Activated naive CD4-positive, alpha-beta T cell (primary cell): ENCODE measurements at regions not wholly inside any gene's neighbourhood (a gene's known extent, or its start where the extent isn't known, plus 50 kb on each side); places are given as distances from the start of the nearest gene placed in this dataset.
"Not testable (repeated sequence)": the region's sequence is repeated elsewhere in the genome, so short reads cannot be mapped to it uniquely, and the experiment has no call there.

Experiments used
- DNase-seq, 4 experiments: peaks; one replicate each; lab custom pipeline; 2025; lab: John Stamatoyannopoulos, UW

DNA sequence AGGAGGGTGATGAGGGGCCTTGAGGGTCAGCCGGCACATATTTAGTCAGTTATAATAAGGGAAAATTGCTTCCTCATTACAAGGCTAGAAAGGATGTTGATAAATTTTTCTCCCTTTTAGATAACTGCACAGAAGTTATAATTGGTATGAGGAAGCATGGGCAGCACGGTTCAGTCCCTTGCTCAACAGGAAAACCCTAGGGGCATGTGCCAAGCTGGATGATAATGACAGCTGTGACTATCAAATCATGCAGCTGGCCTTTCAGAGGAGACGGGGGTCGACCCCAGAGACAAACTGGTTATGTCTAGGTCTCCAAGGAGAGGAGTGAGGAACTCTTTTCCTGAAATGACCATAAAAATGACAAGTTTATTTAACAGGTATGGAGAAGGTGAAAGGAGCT is 448.1 kb upstream of the VRK2 start:
- no peak for DNase-seq

DNA sequence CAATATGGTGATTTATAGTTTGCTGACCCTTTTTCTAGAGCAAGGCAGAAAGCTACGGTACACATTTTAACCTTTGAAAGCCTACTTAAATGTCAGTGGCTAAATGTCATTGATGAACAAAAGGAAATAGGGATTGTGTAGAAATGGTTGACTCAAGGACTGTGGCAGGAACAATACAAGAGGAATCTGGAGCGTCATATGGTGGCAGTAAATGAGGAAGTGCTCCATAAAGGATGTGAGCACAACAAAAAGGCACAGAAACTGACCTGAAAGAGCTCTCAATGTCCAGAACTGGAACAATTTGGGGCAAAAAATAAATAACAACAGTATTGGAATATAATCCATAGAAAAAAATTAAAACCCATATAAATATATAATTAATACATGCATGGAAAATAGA is 443.9 kb upstream of the VRK2 start:
- DNase-seq = no peak

DNA sequence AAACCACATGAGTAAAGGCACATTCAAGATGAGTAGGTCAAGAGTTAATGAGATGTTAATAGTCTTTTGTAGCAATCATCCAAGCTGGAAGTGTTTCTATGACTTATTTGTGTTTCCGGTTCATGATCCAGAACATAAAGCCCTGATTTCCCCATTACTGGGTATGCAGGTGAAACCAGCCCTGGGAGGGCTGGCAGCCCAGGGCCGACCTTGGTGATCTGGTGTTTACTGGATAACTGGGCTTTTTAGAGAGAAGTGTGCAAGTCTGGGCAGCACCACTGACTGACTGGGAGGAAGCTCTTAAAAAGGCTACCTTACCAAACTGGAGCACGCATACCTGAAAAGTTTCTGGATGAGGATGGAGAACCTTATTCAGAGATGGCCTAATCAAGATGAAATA is 431.6 kb upstream of the VRK2 start:
- DNase-seq = no peak

DNA sequence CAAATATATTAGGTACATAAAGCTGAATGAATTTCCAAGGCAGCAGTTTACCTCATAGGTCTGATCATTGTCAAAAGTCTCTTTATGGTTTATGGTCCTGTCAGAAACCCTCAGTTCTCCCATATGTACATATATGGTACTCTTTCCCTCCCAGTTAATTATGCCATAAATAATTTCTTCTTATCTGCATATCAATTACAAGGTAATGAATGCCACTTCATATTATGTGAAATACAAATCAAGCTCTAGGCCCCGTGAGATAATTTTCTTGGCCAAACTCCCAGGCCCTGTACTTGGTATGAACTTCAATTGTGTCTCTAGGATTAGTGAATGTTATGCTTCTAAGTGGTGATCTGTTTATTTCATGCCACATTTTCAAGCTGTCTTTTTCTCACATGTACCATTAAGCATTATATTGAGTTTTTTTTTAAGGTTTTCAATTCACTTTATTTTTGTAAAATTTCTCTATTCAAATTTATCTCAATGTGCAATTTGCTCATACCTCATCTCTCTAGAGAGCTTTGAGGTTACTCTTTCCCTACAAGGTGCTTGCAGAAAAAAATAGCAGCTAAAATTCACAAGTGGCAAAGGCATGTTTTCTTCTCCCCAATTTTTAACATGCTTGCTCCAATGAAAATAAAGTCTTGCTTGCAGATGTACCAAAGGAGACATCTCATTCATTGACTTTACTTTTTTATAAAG is 430.6 kb upstream of the VRK2 start:
- DNase-seq = no peak

DNA sequence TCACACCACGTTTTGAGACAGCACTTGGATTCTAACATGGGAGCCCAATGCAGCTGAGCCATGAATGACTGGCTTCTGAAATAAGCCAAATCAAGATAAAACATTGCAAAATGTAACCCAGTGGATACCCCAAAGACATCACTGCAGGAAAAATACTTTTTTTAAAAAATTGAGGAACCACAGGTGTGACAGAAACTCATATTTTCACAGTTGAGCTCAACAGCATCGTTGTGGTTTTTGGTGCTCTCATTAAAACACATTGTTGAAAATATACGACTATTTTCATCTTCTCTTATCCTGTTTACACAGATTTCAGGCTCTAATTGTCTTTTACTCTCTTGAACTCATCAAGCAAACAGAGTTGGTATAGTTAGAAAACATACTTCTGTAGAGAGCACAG is 429.3 kb upstream of the VRK2 start:
- DNase-seq = no peak

DNA sequence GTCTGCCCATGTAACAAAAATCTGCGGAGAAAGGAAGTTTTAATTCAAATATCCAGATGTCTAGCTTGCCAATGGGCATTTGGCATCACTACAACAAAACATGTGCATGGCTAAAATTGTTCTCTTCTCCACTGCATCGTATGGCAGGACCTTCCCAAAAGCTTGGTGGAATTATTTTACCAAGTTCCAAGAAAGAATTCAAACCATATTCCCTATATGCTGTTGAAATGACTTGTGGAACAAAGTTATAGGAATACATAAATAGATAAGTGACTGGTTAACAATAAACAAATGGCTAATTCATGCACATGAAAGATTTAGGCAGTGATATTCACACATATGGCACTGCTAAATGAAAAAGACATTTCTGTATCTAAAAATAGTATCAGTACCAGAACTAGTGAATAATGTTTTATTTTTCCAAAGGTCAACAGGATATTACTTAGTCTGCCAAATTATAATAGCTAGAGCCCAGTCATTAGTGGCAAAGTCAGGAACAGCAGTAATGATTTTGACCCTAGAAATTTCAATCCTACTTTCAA is 425.4 kb upstream of the VRK2 start:
- no peak for DNase-seq

DNA sequence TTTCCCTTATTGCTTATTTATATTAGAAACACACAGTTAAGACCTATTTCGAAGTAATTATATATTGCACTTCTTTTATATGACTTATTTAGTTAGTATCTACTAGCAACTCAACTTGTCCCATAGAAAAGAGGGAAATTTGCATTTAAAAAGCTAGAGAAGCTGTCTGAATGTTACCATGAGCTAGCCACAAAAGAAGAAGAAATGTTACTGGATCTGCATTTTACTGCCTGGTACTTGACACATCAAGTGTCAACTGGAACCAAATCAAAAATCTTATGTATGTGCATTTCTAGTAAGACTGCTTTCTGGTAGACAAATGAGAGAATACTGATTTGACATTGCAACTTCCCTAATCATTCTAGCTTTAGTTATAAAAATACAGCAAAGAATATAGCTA is 424.6 kb upstream of the VRK2 start:
- no peak for DNase-seq

DNA sequence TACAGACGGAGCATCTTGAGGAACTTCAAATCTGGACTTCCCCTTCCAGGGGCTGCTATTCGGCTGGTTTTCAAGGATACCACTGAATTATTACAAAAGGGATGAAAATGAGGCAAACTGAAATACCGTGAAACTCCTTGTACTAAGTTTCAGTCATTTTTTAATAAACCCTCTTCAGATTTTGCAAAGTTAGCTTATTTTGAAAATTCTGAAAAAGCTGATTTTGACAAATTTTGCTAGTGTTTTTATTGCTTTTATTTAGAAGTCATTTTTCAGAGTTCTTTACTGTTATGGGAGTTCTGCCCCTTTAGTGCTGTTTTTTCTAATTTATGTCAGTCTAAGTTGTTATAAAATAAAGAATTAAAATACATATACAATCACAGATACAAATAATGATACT is 390.4 kb upstream of the VRK2 start:
- no peak for DNase-seq

DNA sequence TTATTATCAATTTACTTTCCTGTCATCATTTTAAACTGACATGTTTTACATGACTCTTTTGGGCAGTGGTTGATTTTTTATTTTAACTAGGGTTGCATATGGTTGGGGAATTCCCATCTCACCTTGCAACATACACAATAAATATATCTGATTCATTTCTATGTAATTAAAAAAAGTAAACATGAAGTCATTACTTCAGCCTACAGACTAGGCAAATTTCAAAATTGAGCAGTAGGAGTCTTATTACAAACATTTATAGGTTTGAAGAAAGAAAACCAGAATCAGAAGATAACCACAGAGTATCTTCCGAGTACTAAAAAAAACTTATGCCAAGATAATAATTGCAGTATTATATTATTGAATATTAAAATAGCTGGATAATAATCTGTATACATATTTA is 377.0 kb upstream of the VRK2 start:
- no peak for DNase-seq

DNA sequence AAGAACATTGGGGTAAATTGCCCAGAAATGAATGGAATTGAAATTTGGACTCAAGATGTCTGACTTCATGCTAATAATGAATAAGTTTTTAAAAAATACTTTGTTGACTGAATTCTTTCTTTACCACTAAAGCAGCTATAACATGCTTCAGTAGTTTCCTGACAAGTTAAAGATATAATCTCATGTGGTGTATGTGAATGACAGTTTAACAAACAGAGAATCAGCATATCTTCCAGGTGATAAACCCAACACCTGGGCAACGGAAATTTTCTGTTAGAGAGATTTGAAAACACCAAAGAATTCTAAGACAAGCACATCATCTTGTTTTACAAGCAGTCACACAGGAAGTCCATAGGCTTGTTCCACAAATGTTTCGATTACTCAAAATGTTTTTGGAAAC is 372.6 kb upstream of the VRK2 start:
- DNase-seq = no peak

DNA sequence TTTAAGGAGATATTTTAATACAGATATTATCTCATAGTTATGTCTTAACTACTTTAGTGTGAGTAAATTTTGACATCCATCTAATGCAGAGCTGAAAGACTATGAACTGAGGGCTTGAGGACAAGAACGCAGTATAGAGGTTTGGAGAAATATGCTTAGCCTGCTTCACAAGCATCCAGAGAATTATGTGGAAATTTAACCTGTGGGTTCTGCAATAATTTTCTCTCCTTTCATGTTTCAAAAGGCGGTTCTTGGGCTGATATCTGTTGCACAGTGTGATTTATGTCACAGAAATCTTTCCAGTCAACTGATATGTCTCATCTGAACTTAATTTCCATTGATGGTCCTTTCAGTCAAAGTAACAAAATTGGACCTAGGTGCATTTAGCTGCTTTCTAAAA is 371.9 kb upstream of the VRK2 start:
- no peak for DNase-seq

DNA sequence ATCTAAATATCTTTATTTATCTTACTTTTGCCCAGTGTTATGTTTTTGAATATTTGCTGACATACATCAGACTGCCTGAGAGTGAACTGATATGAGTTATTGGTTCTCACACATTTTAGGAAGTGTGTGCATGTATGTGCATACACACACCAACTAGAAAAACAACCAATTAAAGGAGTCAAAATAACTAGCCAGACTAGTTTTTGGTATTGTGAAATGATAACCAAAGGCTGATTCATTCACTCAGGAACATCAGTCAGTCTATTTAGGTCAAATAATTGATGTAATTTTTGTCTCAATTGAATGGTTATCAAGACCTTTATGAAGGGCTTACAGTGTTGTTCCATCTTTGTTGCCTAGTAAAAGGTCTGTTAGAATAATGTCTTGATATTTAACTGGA is 369.3 kb upstream of the VRK2 start:
- no peak for DNase-seq

DNA sequence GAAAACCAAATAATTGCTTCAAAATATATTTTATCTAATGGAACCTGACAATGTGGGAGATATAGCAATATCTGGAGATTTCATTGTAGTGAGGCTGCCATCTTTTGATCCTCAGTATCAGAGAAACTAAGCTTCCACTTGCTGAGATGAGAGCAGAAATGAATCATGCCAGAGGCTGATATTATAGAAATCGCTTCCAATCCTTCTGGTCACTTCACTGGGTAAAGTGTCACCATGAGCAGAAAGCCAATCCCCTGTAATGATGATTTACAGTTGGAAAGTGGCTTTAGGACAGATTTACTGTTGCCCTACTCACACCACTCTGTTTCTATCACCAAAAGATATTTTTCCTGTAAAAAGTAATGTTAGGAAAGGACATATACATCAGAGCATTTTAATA is 365.0 kb upstream of the VRK2 start:
- DNase-seq = no peak

DNA sequence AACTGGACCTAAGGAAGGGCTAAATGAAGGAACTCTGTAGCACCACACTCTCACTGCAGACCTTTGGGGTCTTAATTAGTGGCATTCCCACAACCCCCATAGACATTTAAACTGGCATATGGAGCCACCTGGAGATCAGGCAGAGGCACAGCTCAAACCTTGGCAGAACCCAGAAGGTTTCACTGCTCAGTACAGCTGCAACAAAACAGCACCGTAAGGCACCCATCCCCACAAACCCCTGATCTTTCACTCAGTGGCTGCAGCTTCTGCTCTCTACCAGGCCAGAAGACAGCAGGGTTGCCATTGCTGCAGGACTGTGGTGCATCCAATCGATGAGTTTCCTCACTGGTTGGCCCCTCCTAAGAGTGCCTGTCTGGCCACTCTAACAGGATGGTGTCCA is 361.6 kb upstream of the VRK2 start:
- DNase-seq = no peak

DNA sequence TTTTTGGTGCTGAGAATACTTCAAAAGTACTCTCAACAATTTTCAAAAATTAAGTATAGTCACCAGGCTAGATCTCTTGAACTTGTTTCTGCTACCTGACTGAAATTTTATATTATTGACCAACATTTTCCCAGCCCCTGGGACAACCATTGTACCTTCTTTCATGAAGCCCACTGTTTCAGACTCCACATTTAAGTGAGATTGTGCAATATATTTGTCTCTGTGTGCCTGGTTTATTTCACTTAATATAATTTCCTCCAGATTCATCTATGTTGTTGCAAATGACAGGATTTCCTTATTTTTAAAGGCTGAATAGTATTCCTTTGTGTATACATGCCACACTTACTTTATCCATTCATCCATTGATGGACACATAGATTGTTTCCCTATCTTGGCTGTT is 354.2 kb upstream of the VRK2 start:
- no peak for DNase-seq

DNA sequence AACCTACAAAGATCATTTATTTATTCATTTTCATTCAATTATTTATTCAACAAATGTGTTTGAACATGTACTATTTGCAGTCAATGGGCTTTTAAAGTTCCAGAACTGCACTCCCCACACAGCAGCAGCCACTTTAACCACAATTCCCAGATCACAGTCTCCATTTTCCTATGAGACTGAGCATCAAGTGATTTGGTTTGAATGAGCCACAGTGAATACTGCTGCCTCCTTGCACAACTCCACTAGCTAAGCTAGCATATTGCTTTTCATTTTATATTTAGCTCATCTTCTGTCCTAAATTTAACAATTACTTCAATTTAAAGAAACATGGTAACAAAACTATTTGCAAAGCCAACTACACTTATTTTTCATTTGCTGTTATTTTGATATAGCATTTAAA is 353.4 kb upstream of the VRK2 start:
- no peak for DNase-seq

DNA sequence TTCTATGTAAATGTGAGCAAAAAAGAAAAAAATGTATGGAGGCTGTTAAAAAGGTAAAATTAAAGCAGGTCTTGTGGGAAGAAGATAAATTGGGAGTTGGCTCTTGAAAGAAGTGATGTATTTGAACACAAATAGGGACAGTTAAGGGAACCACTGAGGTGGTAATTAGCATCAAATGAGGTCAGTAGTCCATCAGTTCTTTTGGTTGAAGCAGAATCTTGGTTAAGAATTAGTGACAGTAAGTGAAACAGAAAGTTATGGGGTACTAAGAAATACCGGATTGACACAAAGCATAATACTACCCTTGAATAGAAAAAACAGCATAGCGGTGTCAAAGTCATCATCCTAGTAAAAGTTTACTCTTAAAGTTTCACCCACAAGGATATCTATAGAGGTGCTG is 352.6 kb upstream of the VRK2 start:
- DNase-seq = no peak

DNA sequence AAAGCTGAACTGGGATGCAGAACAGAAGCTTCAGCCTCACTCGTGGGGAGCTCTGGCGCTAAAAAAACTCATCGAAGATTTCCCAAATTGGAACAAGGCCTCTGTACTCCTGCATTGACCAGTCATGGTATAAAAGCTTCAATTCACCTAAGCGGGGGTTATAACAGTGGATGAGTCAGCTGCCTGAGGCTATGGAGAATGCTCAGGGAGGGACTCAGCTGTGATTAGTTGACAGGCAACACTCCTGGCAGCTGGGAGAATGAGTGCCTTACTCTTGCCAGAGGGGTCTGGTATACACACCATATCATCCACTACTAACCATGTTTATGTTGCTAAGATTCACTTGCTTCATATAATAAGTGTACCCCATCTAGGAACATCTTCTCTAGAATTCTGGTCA is 350.6 kb upstream of the VRK2 start:
- DNase-seq = no peak

DNA sequence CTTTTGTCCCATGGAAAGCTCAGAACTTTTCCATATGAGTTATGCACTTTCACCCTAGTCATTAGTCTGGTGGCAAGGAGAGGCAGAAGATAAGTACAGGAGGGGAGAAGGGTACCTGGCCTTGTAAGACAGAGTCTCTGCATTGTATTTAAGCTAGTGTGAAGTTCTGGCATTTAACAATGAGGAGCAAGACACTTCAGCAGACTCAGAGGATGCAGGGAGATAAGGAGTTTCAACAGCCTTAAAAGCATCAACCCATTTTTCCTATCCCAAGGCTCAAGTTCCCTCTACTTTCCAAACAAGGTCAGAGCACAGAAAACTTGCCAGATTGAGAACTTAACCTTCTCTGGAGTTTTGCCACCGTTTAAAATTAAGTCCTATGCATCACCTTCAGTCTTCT is 348.2 kb upstream of the VRK2 start:
- DNase-seq = no peak

DNA sequence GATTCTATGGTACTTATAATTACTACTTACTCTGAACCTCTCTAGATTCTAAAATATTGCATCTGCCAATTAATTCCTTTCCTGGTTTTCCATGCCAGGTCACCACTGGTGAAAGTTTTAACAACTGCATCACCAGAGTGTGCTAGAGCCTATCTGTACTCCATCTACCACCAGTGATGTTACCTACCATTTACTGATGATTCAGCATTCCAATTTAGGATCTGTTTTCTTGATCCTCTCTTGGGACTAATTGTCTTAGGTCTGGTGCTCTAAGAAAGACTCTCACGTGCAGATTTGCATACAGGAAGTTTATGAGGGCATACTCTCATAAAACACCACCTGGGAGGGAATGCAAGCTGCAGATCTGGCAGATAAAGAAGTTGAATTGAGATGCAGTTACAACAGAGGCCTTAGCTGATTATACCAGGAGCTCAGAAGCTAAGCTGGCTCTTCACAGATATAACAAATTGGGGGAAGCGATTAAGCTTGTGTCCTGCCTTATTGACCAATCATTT is 347.6 kb upstream of the VRK2 start:
- DNase-seq = no peak

DNA sequence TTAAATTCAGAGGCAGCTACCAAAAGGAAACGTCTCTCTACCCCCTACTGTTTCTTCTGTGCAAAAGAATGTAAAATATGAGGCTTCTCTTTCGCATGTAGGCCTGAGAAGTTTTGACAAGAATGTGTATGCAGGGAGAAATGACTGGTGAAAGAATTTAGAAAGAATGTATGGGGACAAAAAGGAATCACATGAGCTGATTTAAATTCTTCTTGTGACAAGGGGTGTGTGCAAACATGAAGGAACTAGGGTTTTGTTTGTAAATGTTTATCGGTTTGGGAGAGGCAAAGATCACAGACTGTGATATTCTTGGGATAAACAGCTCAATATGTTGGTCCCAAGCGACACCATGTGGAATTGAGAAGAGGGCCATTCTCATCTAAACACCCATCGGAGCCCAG is 345.2 kb upstream of the VRK2 start:
- no peak for DNase-seq

DNA sequence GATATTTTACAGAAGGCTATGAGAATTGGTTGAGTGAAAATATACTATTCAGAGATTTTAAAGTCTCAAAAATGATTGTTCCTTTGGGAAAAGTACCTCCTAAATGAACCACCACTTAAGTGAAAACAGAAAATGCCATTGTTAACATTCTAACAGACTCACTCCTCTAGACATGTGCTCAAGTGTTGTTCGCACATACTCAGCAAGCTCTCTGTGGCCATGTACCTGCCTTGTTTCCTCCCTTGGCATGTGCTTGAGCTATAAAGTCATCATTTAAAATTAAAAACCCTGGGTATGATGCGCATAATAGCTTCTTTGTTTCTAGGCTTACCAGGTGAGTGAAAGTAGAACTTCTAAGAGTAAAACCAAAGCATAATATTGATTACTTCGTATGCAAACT is 343.2 kb upstream of the VRK2 start:
- DNase-seq = no peak

DNA sequence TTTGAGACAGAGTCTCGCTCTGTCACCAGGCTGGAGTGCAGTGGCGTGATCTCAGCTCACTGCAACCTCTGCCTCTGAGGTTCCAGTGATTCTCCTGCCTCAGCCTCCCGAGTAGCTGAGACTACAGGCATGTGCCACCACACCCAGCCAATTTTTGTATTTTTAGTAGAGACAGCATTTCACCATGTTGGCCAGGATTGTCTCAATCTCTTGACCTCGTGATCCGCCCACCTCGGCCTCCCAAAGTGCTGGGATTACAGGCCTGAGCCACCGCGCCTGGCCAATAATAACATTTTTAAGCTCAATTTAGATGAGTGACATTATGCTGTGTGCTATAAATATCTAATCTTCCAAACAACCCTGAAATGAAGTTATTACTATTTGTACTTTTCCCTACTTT is 338.8 kb upstream of the VRK2 start:
- not testable (repeated sequence) for DNase-seq

DNA sequence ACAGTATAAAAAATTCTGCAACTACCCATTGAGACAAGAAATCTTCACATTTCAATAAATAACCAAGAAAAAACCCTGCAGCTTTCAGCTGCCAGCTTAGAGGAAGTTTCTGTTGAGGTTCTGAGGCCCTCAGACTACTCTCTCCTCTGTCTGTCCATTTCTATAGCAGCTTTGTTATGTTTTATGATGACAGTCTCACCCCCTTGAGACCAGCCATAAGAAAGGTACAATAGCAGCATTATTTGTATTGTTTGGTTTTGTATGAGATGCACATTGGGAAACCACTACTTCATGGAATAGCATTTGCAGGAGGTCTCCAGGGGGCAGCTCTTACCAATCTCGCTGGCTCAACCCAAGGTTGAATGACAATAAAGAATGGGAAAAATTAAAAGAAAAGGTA is 334.6 kb upstream of the VRK2 start:
- no peak for DNase-seq
